GM12874 (cell line): ENCODE measurements at regions not wholly inside any gene's neighbourhood (a gene's known extent, or its start where the extent isn't known, plus 50 kb on each side); places are given as distances from the start of the nearest gene placed in this dataset.

Experiments used
- CTCF ChIP-seq: IDR thresholded peaks from 2 replicates; pipeline ENCODE4 v1.5.1; 2011; ENCODE audit warnings: low read depth, mild to moderate bottlenecking, control low read depth, low read length, moderate library complexity; ENCODE audit not compliant: insufficient read depth

GRCh38 chr2:144834363-144834762 lies 314.4 kb upstream of the ZEB2 start:
- TF ChIP-seq CTCF, result no peak

GRCh38 chr2:144833075-144833637 lies 313.2 kb upstream of the ZEB2 start:
- no peak for TF ChIP-seq CTCF

- no peak for TF ChIP-seq CTCF
Observed at GRCh38 chr2:144832048-144832447, 312.1 kb upstream of the ZEB2 start.

- TF ChIP-seq CTCF, result no peak
Observed at GRCh38 chr2:144830543-144830942, 310.6 kb upstream of the ZEB2 start.

- TF ChIP-seq CTCF, result no peak
Observed at GRCh38 chr2:144827404-144827803, 307.5 kb upstream of the ZEB2 start.

- TF ChIP-seq CTCF, result no peak
Observed at GRCh38 chr2:144826105-144826504, 306.2 kb upstream of the ZEB2 start.

GRCh38 chr2:144825331-144826020 lies 305.6 kb upstream of the ZEB2 start:
- no peak for TF ChIP-seq CTCF
